ENCODE measurements at regions not wholly inside any gene's neighbourhood (a gene's known extent, or its start where the extent isn't known, plus 50 kb on each side); places are given as distances from the start of the nearest gene placed in this dataset.

GRCh38 chr3:117118604-117119003 is 409.0 kb downstream of the TUSC7 start:
- 77 to 82% methylated on average over 1 of the region's 1 CpG for WGBS, 2 donors (ENCODE audit: low coverage in 1 of 2)
- intact Hi-C loops (cut with DNase I; ENCODE audit: low total_unique reads): no loop called here

GRCh38 chr3:117120014-117120413 is 410.4 kb downstream of the TUSC7 start:
- intact Hi-C loops (cut with DNase I; ENCODE audit: low total_unique reads): no loop called here
- H3K36me3 ChIP-seq: no peaks in the 10 kb centered on the region
- H3K27ac ChIP-seq: no peak overlapping the region
- no peak overlapping the region for H3K4me3 ChIP-seq
- in situ Hi-C loops (cut with MboI; ENCODE audit: low pct_ligation_motif_present in 1 of 4, low pct_unique_long_range_greater_than_20kb in 1 of 4, low sequenced_read_pairs in 3 of 4): no loop called here
- no peaks in the 10 kb centered on the region for H3K4me1 ChIP-seq
- no peaks in the 10 kb centered on the region for H3K9me3 ChIP-seq
- no peak for DNase-seq
- H3K27me3 ChIP-seq: no peaks in the 10 kb centered on the region
- WGBS, 2 donors (ENCODE audit: low coverage in 1 of 2): 77 to 100% methylated on average over 1 of the region's 1 CpG
- no peak for TF ChIP-seq POLR2AphosphoS5 (IDR thresholded peaks at IDR 0.05)
- no peak for TF ChIP-seq POLR2A (IDR thresholded peaks at IDR 0.05)
- no peak for TF ChIP-seq EP300 (IDR thresholded peaks at IDR 0.05; ENCODE audit: low read depth)
- no peak for TF ChIP-seq CTCF (IDR thresholded peaks at IDR 0.05)

More at GRCh38 chr3:117118604-117119003, 409.0 kb downstream of the TUSC7 start:
- no peak for TF ChIP-seq POLR2A (IDR thresholded peaks at IDR 0.05)
- no peak for TF ChIP-seq EP300 (IDR thresholded peaks at IDR 0.05; ENCODE audit: low read depth)
- no peak for TF ChIP-seq CTCF (IDR thresholded peaks at IDR 0.05)
- TF ChIP-seq POLR2AphosphoS5 (IDR thresholded peaks at IDR 0.05): no peak
- in situ Hi-C loops (cut with MboI; ENCODE audit: low pct_ligation_motif_present in 1 of 4, low pct_unique_long_range_greater_than_20kb in 1 of 4, low sequenced_read_pairs in 3 of 4): no loop called here
- H3K27ac ChIP-seq: no peak overlapping the region
- H3K9me3 ChIP-seq: no peaks in the 10 kb centered on the region
- no peaks in the 10 kb centered on the region for H3K36me3 ChIP-seq
- H3K4me1 ChIP-seq: no peaks in the 10 kb centered on the region
- no peak for DNase-seq
- no peaks in the 10 kb centered on the region for H3K27me3 ChIP-seq
- no peak overlapping the region for H3K4me3 ChIP-seq

DNA sequence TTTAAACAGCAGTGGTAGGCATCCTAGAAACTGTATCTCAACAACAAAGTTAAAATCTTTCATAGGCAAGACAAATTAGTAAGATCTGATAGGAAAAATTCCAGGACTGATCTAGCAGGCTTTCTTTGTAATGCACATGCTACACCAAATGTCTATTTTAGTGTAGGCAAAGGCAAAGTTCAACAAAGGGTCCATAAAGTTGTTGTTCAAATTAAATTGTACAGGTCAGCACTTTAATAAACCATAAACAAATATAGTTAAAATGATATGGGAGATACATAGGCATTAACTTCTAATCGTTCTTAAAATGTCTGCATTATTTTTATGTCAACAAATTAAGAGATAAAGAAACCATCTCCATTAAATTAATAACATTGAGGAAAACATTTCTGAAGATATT is 413.0 kb downstream of the TUSC7 start:
- Histone ChIP-seq H3K4me1 (no peaks in the 10 kb centered on the region), H3K4me3 (no peak overlapping the region), H3K27ac (no peak overlapping the region), H3K27me3 (no peaks in the 10 kb centered on the region), H3K9me3 (no peaks in the 10 kb centered on the region), H3K36me3 (no peaks in the 10 kb centered on the region)
- no peak for TF ChIP-seq CTCF (IDR thresholded peaks at IDR 0.05)
- no peak for TF ChIP-seq POLR2A (IDR thresholded peaks at IDR 0.05)
- TF ChIP-seq POLR2AphosphoS5 (IDR thresholded peaks at IDR 0.05): no peak
- no peak for TF ChIP-seq EP300 (IDR thresholded peaks at IDR 0.05; ENCODE audit: low read depth)
- 61 to 82% methylated on average over 1 of the region's 1 CpG for WGBS, 2 donors (ENCODE audit: low coverage in 1 of 2)
- in situ Hi-C loops (cut with MboI; ENCODE audit: low pct_ligation_motif_present in 1 of 4, low pct_unique_long_range_greater_than_20kb in 1 of 4, low sequenced_read_pairs in 3 of 4): no loop called here
- no peak for DNase-seq
- intact Hi-C loops (cut with DNase I; ENCODE audit: low total_unique reads): no loop called here

- H3K9me3 ChIP-seq: no peaks in the 10 kb centered on the region
- in situ Hi-C loops (cut with MboI; ENCODE audit: low pct_ligation_motif_present in 1 of 4, low pct_unique_long_range_greater_than_20kb in 1 of 4, low sequenced_read_pairs in 3 of 4): no loop called here
- no peak overlapping the region for H3K27ac ChIP-seq
- TF ChIP-seq POLR2AphosphoS5 (IDR thresholded peaks at IDR 0.05) (no peak), EP300 (IDR thresholded peaks at IDR 0.05; ENCODE audit: low read depth) (no peak), CTCF (IDR thresholded peaks at IDR 0.05) (no peak), POLR2A (IDR thresholded peaks at IDR 0.05) (no peak)
- peaks cover 0 to 16% (median 6%) of the 10 kb centered on the region in 4 donors for H3K4me1 ChIP-seq
- intact Hi-C loops (cut with DNase I; ENCODE audit: low total_unique reads): no loop called here
- DNase-seq: no peak
- no peak overlapping the region for H3K4me3 ChIP-seq
- no peaks in the 10 kb centered on the region for H3K27me3 ChIP-seq
- 78 to 85% methylated on average over 3 of the region's 3 CpGs for WGBS, 2 donors (ENCODE audit: low coverage in 1 of 2)
- H3K36me3 ChIP-seq: no peaks in the 10 kb centered on the region
These were observed 416.9 kb downstream of the TUSC7 start for GRCh38 chr3:117126460-117126859.

Data from transverse colon (tissue), 4 donors.